GM23248 (cell line): ENCODE measurements at regions not wholly inside any gene's neighbourhood (a gene's known extent, or its start where the extent isn't known, plus 50 kb on each side); places are given as distances from the start of the nearest gene placed in this dataset.

ENCODE experiments used
- EZH2 ChIP-seq: fragments of 200-600 bp; sonication (generic); IDR thresholded peaks from 2 replicates; pipeline ENCODE4 v1.6.1; 2018; ENCODE audit warnings: antibody characterized with exemption, mild to moderate bottlenecking; ENCODE audit not compliant: insufficient read depth, poor library complexity, severe bottlenecking
- EZH2phosphoT487 ChIP-seq: fragments of 200-600 bp; sonication (generic); IDR thresholded peaks from 2 replicates; pipeline ENCODE4 v1.6.1; 2018; ENCODE audit warnings: antibody characterized with exemption, moderate library complexity, mild to moderate bottlenecking, low read depth; ENCODE audit not compliant: insufficient read depth

DNA sequence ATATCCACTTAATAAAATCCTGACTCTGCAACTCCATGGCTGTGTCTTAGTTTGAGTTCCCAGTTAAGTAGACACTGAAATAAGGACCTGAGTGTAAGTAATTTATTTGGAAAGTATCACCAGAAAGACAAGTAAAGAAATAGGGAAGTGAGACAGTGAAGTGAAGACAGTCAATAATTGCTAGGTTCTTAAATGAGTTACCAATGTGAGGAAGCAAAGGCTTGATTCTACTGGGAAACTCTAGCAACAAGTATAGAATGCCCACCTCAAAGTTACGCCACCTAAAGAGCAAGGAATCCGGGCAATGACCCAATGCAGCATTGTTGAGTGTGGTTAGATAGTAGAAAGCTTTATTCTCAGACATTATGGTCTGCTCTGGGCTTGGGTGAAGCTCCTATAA lies 383.9 kb downstream of the TLR4 start:
- TF ChIP-seq EZH2 (no peak), EZH2phosphoT487 (no peak)
